Epithelial cell of prostate (primary cell): ENCODE measurements at regions not wholly inside any gene's neighbourhood (a gene's known extent, or its start where the extent isn't known, plus 50 kb on each side); places are given as distances from the start of the nearest gene placed in this dataset.
"Not testable (repeated sequence)": the region's sequence is repeated elsewhere in the genome, so short reads cannot be mapped to it uniquely, and the experiment has no call there.

ENCODE experiments used
- DNase-seq: peaks from one replicate; pipeline ENCODE4 v3.0.0-alpha.2; 2011; ENCODE audit warnings: low read depth, low spot score
- H3K27ac ChIP-seq: fragments of 450-650 bp; 2 replicates; pipeline ENCODE4 v1.5.1; 2017; ENCODE audit warnings: mild to moderate bottlenecking

DNA sequence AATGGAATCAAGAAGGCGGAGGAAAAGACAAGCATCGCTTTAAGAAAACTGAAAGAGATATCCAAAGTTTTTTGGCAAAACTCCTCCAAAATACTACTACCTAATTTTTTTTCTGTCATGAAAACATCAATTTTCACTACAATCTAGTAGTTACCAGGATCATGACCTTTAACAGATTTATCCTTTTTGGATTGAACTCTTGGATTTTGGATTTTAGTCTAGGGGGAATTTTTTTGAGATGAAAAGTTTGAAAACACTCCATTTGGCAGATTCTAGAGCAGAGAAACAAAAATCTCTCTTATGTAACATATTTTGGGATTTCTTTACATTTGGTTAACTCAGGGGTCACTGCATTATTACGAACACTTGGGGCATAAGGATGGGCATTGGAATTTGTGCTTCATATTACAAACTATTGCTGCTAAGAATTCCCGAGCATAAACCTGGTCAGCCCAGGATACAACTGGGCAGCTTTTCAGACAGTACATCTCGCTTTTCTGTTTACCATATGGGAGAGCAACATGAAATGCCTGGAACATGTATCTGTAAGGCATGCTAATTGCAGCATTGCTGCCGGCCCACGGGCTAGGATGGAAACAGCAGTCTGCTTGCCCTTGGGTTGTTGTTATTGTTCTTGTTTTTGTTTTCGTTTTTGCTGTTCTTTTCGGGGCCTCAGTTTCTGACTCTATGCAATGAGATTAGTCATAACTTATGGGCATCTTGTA lies 264.3 kb downstream of the RHOU start:
- no peak for DNase-seq
- H3K27ac ChIP-seq: no peak overlapping the region

DNA sequence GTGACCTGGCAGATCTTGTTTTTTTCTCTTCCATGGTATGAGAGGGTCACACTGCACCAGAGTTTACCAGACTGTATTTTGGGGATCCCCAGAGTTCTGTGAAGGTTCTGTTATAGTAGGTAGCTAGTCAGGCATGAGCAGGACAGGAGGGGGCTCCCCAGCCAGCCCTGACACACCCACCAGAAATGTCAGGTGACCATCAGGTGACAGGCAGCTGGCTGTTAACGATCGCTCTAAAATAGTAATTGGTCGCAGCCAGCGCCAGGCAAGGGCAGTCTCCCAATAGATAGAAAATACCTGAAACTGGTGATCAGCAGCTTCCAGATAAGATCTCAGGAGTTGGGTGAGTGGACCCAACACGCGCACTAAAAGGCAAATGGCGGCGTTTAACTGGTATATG lies 264.9 kb downstream of the RHOU start:
- no peak for DNase-seq
- no peak overlapping the region for H3K27ac ChIP-seq

- no peak for DNase-seq
Measured at GRCh38 chr1:229001467-229002011, 266.3 kb downstream of the RHOU start.

GRCh38 chr1:229002037-229002436 lies 266.8 kb downstream of the RHOU start:
- no peak for DNase-seq
- no peak overlapping the region for H3K27ac ChIP-seq

More at GRCh38 chr1:229001467-229002011, 266.3 kb downstream of the RHOU start:
- no peak overlapping the region for H3K27ac ChIP-seq

DNA sequence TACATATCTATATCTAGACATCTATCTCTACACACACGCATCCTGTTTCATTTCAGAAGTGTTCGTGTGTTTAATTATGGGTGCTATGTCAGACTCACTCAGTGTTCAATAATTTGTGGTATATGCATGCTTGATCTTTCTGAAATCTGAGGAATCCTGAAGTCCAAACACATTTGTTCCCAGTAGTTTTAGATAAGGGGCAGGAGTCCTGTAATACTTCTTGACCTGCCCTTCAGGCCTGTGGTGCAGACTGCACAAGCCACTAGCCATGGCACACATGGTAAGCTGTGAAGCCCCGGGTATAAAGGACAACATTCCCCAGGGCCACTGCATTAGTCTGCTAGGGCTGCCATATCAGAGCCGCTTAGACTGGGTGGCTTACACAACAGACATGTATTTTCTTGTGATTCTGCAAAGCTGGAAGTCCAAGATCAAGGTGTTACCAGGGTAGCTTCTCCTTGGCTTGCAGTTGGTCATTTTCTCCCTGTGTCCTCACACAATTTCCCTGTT lies 267.2 kb downstream of the RHOU start:
- H3K27ac ChIP-seq: no peak overlapping the region
- DNase-seq: no peak

DNA sequence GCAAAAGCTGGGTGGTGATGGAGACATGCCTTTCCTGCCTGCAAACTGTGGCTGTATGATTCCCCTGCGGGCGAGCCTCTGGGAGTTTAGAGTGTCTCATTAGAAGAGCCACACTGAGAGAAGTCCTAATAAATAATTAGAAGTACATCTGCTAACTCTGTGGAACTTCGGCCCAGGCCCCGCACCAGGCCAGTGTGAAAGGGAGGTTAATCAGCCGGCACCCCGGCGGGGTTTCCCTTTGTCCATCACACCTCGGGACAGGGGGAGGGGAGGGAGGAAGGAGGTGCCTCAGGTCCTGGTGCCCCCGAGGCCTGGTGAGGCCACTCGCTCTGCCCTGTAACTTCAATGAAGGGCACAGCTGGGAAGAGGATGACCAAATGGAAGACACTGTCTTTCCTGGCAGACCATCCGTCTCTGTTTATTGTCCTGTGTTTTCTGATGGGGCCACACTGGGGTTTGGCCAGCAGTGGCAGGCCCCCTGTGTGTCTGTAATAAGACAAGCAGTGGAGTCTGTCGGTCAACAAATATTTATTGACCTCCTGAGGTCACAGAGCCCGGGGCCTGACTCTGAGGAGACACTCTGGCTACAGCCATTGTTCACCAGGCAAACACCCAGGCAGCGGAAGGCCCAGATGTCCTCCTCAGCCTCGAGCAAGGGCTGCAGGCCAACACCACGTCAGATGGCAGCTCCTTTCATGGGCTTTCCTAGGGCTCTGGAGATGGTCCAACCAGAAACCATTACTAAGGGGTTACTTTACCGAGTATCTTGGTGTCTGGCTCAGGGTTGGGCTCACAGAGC lies 267.5 kb upstream of the RAB4A start:
- no peak for DNase-seq
- no peak overlapping the region for H3K27ac ChIP-seq

- H3K27ac ChIP-seq: no peak overlapping the region
- DNase-seq: no peak
Measured at GRCh38 chr1:229004066-229004833, 266.7 kb upstream of the RAB4A start.

DNA sequence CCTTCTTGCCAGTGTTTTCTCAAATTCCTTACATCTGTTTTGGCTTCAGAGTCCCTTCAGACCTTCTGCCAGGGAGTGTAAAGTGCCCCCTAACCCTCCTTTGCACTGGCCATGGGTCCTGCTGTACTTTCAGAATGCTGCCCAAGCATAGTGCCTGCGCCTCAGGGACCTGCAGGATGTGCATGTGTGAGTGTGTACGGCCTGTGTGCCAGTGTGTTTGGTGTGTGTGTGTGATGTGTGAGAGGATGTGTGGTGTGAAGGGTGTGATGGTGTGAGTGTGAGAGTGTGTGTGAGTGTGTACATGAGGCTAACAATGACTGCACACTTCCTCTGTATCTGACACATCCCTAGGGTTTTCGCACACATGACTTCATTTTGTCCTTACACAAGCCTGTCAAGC lies 265.8 kb upstream of the RAB4A start:
- DNase-seq: no peak
- no peak overlapping the region for H3K27ac ChIP-seq

DNA sequence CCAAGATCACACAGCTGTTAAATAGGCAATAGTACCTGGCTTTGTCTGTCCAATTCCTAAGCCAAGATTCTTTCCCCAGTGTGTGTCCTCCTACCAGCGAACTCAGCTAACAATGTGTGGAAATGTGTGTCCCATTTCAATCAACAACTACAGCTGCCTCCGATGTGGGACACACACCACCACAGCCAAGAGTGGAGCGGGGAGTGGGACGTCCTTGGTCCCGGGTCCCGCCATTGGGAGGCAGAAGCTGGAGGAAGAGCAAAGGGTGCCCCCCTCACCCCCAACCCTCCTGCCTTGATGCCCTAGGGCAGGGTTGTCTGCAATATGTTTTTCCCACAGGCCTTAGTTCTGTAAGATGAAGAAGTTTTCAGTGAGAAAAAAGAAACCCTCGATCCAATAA lies 265.4 kb upstream of the RAB4A start:
- H3K27ac ChIP-seq: no peak overlapping the region
- DNase-seq: no peak

GRCh38 chr1:229006121-229006870 lies 264.6 kb upstream of the RAB4A start:
- H3K27ac ChIP-seq: no peak overlapping the region
- no peak for DNase-seq

GRCh38 chr1:229007167-229007566 lies 263.7 kb upstream of the RAB4A start:
- DNase-seq: no peak
- H3K27ac ChIP-seq: no peak overlapping the region

GRCh38 chr1:229007701-229008100 lies 263.2 kb upstream of the RAB4A start:
- no peak for DNase-seq
- H3K27ac ChIP-seq: no peak overlapping the region

DNA sequence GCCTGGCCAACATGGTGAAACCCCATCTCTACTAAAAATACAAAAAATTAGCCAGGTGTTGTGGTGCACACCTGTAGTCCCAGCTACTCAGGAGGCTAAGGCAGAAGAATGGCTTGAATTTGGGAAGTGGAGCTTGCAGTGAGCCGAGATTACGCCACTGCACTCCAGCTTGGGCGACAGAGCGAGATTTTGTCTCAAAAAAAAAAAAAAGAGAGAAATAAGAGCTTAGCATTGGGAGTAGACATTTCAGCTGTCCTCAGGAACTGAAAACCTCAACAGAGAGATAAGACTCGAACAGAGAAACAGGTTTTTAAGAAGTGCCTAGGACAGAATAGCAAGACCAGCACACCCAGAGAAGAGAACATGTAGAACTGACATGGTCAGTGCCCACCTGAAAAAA lies 262.6 kb upstream of the RAB4A start:
- DNase-seq, H3K27ac ChIP-seq: not testable (repeated sequence)

GRCh38 chr1:229011022-229011421 lies 259.9 kb upstream of the RAB4A start:
- no peak overlapping the region for H3K27ac ChIP-seq
- DNase-seq: no peak

DNA sequence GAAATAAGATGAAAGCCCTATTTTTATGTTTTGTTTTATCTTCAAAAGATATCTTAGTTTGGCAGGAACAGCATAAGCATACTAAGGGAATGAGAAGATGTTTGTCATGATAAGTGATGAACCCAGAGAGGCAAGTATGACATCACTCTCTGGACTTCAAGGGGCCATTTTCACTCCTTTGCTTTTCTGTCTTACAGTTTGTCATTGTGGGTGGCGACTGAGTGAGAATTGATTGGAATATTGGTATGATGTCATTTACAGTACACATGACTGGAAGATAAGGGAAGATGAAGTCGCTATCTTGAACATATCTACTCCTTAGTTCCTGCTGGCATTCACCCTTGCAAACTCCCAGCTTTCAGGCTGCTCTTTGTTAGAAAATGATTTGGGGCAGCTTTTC lies 258.1 kb upstream of the RAB4A start:
- DNase-seq: no peak
- no peak overlapping the region for H3K27ac ChIP-seq

GRCh38 chr1:229013981-229014380 lies 256.9 kb upstream of the RAB4A start:
- H3K27ac ChIP-seq: no peak overlapping the region
- DNase-seq: no peak

GRCh38 chr1:229015806-229016205 lies 255.1 kb upstream of the RAB4A start:
- no peak overlapping the region for H3K27ac ChIP-seq
- DNase-seq: no peak

- no peak for DNase-seq
Measured at GRCh38 chr1:229017091-229017490, 253.8 kb upstream of the RAB4A start.

DNA sequence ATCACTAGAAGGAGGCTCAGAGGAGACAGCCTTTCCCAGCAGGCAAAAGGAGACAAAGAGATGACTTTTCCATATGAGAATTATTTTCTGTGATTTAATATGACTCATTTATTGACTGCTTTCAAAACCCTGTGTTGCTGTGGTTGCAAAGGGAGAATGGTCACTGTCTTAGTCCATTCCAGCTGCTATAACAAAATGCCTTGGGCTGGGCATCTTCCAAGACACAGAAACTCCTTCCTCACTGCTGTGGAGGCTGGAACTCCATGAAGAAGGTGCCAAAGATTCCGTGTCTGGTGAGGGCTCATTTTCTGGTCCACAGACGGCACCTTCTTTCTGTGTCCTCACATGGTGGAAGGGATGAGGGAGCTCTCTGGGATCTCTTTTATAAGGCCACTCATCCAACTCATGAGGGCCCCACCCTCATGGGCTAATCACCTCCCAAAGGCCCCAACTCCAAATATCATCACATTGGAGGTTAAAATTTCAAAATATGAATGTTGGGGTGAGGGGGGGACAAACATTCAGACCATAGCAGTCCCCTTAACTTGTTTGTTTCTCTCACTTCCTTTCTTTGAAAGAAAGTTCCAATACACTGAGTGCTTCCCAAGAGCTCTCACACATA lies 252.1 kb upstream of the RAB4A start:
- DNase-seq: no peak
- H3K27ac ChIP-seq: no peak overlapping the region

More at GRCh38 chr1:229017091-229017490, 253.8 kb upstream of the RAB4A start:
- H3K27ac ChIP-seq: no peak overlapping the region
